H54 (cell line): ENCODE measurements at regions not wholly inside any gene's neighbourhood (a gene's known extent, or its start where the extent isn't known, plus 50 kb on each side); places are given as distances from the start of the nearest gene placed in this dataset.
A peak's percentile ranks its signal among the peaks of the same experiment; 100 is the strongest.

Experiments used
- DNase-seq: peaks from one replicate; pipeline ENCODE4 v3.0.0; 2011; ENCODE audit warnings: low spot score, mixed read lengths; ENCODE audit not compliant: insufficient read length
- FAIRE-seq: peaks from 3 replicates; lab custom pipeline; 2011; peaks lifted over from hg19 to GRCh38; lab: Jason Lieb, UNC
- POLR2A ChIP-seq: IDR thresholded peaks from 2 replicates; pipeline ENCODE4 v1.6.1; 2011; ENCODE audit warnings: low read depth, mild to moderate bottlenecking, low read length

DNA sequence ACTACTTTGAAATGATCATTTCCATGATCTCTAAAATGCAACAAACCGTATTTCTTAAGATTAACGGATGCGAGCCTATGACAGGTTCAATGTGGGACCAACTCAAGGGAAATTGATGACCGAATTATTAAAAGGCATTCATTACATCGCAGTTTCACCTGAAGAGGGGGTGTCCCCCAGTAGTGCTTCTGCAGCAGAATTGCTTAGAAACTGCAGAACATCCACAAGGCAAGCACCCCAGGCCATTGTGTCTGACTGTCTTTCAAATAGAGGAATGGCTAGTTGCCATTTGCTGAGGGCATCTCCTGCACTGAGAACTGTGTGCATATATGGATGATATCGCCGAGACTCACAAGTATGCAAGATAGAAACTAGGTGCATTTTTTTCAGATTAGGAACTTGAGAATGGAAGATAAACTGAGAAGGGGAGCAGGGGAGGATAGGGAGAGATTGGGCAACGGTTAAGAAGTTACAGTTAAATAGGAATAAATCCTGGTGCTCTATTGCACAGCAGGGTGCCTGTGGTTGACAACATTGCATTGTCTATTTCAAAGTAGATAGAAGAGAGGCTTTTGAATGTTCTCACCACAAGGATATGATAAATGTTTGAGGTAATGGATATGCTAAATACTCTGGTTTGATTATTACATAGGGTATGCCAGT lies 234.3 kb upstream of the PLEKHG7 start:
- DNase-seq, result no peak
- no peak for FAIRE-seq
- no peak for TF ChIP-seq POLR2A

DNA sequence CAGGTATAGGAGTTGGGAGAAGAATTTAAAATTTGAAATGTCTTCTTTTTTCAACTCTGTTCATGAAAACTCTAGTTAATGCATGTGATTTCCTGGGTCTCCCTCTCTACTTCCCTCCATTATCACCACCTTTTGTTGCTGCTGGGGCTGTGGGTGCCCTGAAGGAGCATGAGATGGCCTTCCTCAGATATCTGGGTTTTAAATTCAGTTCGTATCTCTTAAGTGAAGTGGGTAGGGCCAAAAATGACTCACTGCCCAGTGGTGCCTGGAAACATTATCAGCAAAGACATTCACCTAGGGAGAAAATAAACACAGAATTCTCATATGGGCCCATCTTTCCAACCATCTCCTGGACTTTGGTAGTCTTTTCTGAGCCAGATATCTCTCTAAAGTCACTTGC lies 234.9 kb upstream of the PLEKHG7 start:
- peak; percentile 4 for DNase-seq

DNA sequence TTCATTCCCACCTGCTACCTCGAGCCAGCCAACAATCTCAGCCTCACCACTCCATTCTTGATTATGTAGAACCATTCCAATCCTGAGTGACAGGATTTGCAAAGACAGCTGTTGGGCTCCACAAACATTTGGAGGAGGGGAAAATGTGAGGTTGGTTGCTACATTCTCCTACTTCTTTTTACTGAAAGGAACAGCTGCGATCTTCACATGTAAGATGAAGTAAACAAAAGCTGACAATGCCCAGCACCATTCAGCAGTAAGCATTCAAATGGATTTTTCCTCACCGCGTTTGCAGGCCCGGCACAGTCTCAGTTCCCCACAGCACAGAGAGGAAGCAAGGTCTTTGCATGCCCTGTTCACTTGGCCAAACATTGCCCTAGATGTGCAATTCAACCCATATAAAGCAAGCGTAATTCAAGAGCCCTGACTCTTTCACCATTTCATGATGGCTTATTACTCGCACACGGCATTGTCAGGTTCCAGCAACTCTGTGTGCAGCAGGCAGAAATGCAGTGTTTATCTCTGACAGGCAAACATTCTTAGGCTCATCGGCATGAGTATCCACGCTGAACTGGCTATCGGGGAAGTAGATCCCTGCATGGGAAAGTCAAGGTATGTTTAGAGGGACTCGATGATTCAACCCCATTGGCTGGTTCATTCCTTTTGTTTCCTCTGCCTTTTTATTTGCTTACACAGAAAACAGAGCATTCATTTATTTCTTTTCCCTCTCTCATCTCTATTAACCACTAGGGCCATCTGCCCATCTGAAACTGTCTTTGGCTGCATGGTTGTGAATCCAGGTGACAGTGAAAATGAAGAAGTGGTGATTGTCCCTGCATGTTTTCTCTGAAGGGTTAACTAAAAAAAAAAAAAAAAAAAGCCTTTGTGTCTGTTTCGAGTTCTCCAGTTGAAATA lies 236.1 kb upstream of the PLEKHG7 start:
- no peak for TF ChIP-seq POLR2A
- DNase-seq (no peak), FAIRE-seq (no peak)

More for the DNA sequence above, 234.9 kb upstream of the PLEKHG7 start:
- peak; percentile 6 for FAIRE-seq
- TF ChIP-seq POLR2A, result no peak

DNA sequence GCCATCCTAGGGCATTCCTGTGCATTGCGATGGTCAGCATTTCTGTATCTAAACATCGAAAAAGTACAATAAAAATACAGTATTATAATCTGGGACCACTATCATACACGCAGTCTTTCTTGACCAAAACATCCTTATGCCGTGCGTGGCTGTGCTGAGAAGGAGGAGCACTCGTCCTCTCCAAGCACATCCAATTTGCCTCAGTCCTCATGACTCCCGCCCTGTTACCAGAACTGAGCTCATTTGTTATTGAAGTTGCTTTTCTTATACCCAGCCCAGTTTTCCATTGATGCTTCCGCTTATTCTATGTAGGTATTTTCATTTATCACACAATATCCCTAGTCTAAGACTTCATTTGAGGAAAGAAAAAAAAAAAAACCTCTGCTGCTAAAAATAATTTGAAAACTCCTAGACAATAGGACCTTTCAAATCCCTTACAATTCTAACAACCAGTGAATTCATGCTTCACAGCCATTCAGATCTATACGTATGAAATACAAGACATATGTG lies 236.9 kb upstream of the PLEKHG7 start:
- FAIRE-seq (no peak), DNase-seq (no peak)
- no peak for TF ChIP-seq POLR2A

DNA sequence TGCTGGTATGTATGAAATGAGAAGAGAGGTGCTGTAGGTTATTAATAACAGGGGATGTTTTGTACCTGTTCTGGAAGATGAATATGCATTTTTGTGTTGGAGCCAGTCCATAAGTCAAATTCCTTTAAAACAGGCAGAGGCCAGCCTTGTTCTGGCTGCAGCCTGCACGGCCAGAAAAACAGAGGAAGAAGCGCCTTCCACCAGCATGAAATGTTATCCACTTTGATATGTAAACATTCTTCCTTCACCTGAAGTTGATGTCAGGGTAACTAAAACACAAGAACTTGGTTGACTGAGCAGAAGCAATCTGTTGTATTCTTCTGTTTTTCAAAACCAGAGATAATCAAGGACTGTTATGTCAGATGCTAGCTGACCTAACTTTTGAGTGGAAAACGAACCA lies 237.9 kb upstream of the PLEKHG7 start:
- no peak for TF ChIP-seq POLR2A
- FAIRE-seq (no peak), DNase-seq (no peak)

DNA sequence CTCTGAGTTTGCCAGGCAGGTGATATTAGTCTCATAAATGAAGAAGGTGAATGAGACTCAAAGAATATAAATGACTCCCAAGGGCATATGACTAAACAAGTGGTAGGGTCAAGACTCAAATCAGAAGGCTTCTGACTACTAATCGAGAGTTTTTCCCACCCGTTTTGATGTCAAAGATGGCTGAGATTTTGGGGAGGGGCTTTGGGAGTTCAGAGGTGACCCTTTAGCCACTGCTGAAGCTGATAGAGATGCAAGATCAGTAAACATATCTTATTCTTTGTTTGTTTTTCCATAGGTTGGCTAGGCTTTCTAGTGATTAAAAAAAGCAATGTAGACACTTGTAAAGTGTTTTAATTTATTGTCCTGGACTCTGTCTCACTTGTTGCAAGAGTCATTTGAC lies 239.6 kb upstream of the PLEKHG7 start:
- TF ChIP-seq POLR2A, result no peak
- DNase-seq (no peak), FAIRE-seq (no peak)

DNA sequence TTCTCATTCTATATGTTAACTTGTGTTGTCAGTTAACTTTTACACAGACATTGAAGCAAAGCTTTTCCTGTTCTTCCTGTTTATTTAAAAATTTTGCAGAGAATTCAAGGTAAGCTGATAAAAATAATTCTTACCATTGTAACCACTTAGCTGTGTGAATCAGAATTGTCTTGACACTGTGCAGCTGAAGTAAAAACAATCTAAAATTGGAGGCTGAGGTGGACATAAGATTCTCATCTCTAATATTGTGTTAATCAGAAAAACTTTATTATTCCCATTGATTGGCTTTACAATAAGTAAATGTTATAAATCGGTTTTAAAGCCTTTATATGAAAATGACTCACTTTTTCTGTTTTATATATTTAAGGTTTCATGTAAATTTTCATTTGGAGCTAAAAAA lies 240.3 kb upstream of the PLEKHG7 start:
- FAIRE-seq (no peak), DNase-seq (no peak)
- no peak for TF ChIP-seq POLR2A

DNA sequence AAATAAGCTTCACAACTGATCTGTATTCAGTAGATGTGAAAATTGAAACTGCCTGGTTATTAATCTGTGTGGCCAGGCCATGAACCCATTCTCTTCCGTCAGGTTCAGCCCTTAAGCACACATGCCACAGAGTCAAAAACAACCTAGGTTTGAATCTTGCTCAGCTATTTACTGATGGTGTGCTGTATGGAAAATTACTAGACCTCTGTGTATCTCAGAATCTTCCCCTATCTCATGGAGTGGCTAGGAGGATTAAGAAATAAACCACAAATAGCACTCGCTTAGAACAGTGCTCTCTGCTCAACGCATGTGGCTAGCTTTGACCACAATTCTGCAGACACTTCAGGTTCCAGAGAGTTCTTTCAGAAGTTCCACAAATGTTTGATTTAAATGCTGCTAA lies 240.7 kb upstream of the PLEKHG7 start:
- no peak for TF ChIP-seq POLR2A
- DNase-seq (no peak), FAIRE-seq (no peak)

DNA sequence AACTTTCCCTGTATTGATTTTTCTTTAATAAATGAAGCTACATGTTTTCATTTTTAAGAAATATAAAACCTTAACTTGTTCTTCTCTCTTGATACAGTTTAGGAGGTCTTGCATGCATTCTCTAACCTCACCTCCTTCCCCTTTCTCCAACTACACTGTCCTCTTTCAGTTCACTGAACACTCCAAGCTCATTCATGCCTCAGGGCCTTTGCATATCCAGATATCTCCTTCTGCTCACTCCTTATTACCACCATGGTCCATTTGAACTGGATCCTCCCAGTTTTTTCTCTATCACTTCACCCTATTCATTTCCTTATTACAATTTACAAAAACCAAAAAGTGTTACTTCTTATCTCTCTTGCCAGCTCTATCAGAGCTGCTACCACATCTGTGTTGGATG lies 242.9 kb upstream of the PLEKHG7 start:
- DNase-seq, result no peak
- no peak for TF ChIP-seq POLR2A
- FAIRE-seq, result no peak

DNA sequence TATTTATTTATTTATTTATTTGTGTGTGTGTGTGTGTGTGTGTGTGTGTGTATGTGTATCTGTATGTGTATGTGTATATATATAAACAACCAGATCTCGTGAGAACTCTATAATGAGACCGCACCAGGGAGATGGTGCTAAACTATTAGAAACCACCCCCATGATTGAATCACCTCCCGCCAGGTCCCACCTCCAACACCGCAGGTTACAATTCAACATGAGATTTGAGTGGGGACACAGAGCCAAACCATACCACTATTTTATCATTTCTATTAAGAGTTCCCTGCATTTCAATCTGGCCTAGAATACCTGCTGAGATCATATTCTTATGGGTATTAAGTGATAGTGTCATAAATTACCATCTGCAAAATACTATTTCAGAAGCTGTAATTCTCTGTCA lies 243.8 kb upstream of the PLEKHG7 start:
- TF ChIP-seq POLR2A, result no peak
- no peak for FAIRE-seq
- no peak for DNase-seq

DNA sequence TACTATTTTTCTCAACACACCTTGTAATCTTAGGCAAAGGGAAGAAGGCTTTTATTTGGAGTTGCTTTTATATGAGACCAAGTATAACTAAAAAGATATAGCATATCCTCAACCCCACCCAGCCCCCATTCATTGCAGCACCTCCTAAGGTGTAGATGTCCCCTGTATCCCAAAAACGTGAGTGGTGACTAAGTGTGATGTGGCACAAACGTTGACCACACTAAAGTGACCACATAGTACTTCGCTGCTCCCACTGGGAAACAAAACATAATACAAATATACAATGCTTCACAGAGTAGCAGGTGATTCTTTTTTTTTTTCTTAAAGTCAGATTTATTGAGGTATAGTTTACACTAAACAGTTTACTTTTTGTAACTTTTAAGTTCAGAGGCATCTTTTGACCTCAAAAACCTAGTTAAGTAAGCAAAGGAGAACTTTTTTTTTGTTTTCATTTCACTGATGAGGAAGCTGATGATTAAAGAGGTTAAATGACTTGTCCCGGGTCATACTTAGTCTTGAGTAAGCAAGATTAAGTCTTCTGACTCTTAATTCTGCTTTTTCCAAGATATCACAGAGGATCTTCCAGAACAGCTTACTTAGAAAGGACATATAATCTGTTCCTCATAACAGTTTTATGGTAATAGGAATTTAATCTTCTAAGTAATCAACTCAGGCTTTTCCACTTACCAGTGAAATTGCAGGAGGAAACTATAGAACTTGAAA lies 245.2 kb upstream of the PLEKHG7 start:
- FAIRE-seq (peak; percentile 58), DNase-seq (no peak)
- no peak for TF ChIP-seq POLR2A

DNA sequence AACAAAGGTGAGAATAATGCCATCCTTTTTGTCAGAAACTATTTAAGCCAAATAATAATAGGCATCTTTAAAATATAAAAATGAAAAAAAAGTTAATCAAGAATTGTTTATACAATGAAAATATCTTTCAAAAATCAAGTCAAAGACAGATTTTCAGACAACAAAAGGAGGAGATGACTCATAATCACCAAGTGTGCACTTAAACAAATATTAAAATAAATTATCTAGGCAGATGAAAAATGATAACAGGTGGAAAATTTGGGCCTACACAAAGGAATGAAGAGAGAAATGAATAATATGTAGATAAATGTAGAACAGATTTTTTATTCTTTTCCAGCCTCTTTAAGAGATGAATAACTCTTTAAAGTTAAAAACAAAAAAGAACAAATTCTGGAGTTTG lies 250.0 kb upstream of the PLEKHG7 start:
- FAIRE-seq (no peak), DNase-seq (no peak)
- no peak for TF ChIP-seq POLR2A

DNA sequence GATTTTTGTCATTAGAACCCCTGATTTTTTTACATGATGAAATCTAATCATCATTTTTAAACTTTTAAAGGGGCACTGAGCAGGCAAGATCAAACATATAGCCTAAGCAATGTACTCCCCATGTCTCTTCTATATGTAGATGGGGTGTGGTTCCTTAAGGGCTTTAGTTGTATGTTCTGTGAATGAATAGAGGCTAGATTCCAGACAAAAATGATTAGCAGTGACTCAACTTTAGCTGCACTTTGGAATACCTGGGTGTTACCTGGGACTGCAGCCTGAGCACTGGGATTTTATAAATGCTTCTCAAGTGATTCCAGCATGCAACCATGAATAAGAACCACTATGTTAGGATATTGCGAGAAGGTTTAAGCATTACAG lies 256.7 kb upstream of the PLEKHG7 start:
- DNase-seq, result no peak
- FAIRE-seq, result no peak
- no peak for TF ChIP-seq POLR2A
